Middle frontal gyrus (tissue), 1 donor: ENCODE measurements at regions not wholly inside any gene's neighbourhood (a gene's known extent, or its start where the extent isn't known, plus 50 kb on each side); places are given as distances from the start of the nearest gene placed in this dataset.
"Not testable (repeated sequence)": the region's sequence is repeated elsewhere in the genome, so short reads cannot be mapped to it uniquely, and the experiment has no call there.

ENCODE experiments used
- DNase-seq: peaks from one replicate; pipeline ENCODE4 v3.0.0-alpha.2; 2015; ENCODE audit warnings: low spot score; ENCODE audit errors: extremely low spot score

DNA sequence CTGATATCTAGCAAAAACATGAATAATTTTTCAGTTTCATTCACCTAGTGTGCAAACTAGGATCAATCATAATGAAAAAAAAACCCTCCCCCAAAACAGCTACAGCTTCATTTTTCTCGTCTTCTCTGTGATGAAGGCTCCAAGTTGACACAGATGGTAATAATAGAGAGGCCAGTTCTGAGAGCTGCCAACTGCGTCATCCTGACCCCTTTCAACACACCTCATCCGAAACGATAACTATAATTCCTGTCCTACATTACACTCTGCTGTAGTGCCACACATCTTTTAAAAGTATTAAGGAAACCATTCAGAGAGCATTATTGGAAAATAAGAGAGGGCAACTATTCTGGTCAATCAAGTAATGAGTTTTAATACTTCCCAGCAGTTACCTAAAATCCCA lies 962.3 kb upstream of the ADAMTS5 start:
- not testable (repeated sequence) for DNase-seq

DNA sequence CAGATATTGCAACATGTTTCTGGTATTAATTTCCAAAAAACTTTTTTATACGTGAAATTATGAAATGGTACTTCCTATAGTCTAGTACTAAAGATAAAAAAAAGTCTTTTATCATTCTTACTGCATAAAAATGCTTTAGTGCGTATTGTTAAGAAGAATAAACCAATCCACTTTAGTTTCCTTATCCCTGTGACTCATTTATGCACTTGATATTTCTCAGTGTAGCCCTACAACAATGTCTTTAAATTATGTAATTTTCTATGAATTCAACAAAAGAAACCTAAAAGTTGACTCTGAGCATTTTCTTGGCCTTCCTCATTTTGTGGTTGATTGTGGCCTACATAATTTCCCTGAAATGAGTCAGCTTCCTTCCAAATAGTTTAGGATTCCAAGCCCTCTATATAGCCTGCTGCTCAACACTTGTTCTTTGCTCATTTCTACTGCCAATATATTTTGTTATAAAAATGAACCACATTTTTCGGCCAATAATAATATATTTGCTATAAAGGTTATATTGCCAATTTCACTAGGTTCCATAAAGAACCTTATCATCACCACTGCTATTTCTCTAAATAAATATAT lies 961.7 kb upstream of the ADAMTS5 start:
- DNase-seq = not testable (repeated sequence)

DNA sequence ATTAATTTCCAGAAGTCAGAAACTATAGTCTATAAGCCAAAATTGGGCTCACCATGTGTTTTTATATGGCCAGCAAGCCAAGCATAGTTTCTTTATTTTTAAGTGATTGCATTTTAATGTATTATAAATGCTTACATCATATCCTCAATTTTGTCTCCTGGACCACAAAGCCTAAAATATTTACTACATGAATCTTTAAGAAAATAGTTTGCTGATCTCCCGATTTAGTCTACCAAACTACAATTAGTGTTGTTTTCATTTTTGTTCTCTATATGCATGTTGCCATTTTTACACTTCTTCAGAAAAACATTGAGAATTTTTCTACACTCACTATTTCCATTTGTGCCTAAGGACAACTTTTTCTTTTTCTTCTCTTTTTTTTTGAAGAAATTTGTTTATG lies 954.5 kb upstream of the ADAMTS5 start:
- DNase-seq = not testable (repeated sequence)

DNA sequence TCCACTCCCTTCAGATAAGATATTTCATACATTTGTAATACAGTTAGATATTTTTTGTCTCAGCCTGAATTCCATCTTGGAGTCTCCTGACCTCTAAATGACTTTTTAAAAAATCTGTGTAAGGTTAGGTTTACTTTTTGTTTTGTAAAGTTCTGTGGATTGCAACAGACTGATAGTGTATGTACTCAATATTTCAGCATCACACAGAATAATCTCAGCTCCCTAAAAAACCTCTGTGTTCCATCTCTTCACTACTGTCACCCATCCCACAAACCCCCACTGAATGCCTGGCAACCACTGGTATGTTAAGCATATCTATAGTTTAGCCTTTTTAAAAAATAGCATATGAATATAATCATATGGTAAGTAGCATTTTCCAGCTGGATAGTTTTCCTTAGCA lies 951.1 kb upstream of the ADAMTS5 start:
- DNase-seq = not testable (repeated sequence)

DNA sequence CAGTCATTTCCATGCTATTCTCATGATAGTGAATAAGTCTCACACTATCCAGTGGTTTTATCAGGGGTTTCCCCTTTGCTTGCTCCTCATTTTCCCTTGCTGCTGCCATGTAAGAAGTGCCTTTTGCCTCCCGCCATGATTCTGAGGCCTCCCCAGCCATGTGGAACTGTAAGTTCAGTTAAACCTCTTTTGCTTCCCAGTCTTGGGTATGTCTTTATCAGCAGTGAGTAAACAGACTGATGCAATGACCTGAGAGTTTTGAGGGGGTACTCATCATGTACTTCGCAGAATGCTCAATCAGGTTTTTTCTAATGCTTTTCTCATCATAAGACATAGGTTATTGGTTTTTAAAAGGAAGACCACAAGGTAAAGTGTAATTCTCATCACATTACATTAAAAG lies 949.4 kb upstream of the ADAMTS5 start:
- DNase-seq = not testable (repeated sequence)

DNA sequence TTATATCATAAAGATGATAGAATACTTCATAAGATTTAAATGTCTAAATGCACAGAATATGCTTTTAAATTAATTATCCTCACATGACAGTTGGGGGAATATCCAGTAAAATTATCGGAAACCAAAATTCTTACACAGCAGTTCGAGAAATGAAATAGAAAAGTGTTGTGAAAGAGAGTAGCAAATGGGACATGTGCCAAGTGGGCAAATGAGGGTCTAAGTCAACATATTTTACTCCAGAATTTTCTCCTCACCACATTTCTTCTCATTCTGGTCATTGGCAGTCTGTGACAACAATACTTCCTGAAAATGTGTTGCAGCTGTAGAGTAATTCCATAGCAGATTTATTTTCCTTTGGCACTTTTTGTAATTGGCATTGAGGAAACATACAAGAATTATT lies 945.2 kb upstream of the ADAMTS5 start:
- DNase-seq = not testable (repeated sequence)

DNA sequence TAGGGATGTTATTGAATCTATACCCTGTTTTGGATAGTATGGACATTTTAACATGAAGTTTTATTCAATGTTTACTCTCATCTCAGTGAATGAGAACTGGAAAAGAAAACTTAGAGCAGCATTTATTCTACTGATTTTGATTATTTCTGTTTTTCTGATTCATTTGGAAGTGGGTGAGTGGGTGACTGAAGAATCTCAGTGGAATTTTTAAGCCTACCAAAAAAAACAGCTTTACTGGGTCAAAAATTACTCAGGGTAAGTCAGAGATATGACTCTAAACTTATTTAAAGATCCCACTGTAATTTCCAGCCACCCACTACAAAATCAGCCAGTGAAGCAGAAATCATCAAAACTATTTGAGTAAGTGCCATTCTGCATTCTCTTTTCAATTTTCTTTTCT lies 942.6 kb upstream of the ADAMTS5 start:
- DNase-seq = not testable (repeated sequence)

DNA sequence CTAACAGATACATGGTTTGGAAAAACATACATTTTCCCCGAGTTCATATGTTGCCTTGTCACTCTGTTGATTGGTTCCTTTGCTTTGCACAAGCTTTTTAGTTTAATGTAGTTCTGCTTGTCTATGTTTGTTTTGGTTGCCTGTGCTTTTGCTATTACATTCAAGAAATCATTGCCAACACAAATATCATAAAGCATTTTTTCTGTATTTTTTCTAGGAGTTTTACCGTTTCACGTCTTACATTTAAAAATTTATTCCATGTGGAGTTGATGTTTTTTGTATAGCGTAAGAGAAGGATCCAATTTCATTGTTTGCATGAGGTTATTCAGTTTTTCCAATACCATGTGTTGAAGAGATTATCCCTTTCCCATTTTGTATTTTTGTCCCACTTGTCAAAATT lies 941.9 kb upstream of the ADAMTS5 start:
- DNase-seq = not testable (repeated sequence)

DNA sequence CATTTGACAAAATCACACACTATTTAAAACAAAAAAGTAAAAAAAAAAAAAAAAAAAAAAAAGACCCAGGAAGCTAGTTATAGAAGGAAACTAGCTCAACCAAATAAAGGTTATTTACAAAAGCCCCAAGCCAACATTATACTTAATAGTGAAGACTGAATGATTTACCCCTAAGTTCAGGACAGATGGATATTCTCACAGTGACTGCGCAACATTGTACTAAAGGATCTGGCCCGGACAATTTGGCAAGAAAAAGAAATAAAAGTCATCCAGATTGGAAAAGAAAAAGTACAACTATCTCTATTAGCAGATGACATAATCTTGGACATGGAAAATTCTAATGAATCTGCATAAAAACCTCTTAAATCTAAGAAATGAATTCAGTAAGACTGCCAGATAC lies 936.0 kb upstream of the ADAMTS5 start:
- DNase-seq = not testable (repeated sequence)

DNA sequence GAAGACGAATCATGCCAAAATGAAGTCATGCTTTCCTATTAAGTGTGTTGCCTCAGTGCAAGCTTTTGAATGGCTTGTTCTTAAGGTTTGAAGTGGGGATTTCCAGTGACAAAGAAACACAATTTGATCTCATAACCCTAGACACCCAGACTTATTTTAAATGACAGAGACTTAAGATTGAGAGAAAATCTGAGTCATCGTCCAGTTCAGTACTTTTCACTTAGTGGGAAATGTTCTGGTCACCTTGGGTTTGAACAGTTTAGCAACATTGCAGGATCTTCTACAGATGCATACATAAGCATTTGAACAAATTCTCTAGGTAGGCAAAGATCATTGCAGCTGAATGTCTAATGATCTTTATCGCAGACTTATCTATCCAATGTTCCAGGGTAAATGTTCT lies 926.7 kb upstream of the ADAMTS5 start:
- DNase-seq = not testable (repeated sequence)

DNA sequence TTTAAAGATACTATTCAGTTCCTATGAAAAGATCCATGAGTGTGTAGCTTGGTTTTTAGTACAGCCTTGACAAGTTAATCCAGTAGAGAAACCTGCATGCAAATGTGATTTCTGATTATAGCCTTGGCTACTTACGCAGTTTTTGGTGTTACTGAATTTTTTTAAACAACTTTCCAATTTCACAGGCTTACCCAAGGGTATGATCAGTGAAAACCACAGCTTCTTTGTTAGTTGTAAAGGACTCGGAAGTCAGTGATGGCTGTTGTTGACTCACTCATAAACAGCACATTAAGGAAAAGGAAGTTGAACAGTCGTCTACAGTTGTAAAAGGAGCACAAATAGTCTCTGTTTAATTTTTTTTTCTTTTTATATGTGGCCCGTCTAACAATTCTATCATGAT lies 924.6 kb upstream of the ADAMTS5 start:
- DNase-seq = not testable (repeated sequence)

DNA sequence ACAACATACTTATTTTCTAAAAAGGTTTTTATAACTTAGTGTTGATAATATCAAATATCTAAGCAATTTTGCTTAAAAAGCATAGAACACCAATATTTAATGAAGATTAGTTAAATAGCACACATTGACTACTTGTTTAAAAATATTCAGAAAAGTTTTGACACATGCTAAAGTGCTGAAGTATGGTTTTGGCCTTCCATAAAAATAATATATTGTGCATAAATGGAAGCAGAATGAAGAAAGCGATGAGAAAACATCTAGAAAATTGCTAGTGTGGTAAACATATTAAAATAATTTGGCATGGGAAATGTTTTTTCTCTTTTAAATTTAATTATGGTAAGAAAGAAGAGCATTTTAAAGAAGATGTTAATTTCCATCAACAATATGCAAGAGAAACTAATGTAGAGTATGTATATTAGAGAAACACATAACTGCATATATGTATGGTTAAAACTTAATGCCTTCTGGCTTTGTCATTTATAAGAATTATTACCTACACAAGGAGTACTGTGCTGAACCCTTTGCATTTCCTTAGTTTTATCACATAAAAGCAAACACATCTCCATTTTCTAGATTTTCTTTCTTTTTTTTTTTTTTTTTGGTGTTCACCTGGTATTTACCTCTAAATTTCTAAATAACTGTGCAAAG lies 921.0 kb upstream of the ADAMTS5 start:
- DNase-seq = not testable (repeated sequence)

DNA sequence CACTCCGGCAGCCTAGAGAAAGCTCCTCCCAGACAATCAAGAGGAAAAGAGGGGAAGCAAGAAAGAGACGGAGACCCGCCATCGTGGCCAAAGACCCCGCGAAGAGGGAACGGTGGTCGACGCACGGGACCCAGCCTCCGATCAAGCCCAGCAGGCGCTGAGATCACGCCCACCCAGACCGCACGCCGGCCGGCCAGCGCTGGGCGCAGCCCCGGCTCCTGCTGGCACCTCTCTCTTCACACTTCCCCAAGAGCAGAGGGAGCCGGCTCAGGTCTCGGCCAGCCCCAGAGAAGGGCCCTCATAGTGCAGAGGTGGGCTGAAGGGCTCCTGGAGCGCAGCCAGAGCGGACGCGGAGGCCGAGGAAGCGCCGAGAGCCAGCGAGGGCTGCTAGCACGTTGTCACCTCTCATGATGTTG lies 918.4 kb upstream of the ADAMTS5 start:
- no peak for DNase-seq

DNA sequence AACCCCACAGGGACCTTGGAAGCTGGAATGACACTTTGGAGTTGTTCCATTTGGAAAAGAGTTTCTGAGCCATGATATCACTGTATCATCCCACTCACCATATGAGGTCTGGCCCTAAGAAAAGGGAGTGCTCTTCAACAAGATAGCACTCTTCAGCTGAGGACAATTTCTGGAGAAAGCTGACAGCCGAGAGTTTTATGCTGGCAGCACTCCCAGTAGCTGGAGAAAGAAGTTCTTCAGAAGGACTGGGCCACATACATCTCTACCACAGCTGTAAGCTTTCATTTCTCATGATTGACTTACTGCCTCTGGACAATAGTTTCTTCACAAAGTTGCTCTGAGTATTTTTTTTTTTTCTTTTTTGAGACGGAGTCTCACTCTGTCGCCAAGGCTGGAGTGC lies 914.4 kb upstream of the ADAMTS5 start:
- not testable (repeated sequence) for DNase-seq

DNA sequence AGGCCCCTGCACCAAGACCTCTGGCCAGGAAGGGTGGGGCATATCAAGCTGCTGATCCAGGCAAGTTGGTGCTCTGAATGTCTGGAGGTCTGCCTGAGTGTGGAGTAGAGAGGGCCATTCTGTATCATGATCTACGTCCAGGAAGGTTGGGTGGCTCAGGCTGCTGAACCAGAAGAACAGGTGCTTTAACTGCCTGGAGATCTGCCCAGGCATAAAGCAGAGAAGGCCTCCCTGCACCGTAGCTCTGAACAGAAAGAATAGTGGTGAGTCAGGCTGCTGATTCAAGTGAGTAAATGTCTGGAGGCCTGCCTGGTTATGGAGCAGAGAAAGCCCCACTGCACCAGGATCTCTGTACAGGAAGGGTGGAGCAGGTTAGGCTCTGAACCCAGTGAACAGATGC lies 905.5 kb upstream of the ADAMTS5 start:
- not testable (repeated sequence) for DNase-seq

DNA sequence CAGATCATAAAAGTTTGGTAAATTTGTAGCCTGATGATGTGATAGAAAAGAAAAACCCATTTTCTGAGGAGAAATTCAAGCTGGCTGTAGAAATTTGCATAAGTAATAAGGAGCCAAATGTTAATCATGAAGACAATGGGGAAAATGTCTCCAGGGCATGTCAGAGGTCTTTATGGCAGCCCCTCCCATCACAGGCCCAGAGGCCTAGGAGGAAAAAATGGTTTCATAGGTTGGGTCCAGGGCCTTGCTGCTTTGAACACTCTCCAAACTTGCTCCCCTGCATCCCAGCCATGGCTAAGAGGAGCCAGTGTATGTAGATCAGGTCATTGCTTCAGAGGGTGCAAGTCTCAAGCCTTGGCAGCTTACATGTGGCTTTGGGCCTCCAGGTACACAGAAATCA lies 903.9 kb upstream of the ADAMTS5 start:
- DNase-seq = not testable (repeated sequence)

DNA sequence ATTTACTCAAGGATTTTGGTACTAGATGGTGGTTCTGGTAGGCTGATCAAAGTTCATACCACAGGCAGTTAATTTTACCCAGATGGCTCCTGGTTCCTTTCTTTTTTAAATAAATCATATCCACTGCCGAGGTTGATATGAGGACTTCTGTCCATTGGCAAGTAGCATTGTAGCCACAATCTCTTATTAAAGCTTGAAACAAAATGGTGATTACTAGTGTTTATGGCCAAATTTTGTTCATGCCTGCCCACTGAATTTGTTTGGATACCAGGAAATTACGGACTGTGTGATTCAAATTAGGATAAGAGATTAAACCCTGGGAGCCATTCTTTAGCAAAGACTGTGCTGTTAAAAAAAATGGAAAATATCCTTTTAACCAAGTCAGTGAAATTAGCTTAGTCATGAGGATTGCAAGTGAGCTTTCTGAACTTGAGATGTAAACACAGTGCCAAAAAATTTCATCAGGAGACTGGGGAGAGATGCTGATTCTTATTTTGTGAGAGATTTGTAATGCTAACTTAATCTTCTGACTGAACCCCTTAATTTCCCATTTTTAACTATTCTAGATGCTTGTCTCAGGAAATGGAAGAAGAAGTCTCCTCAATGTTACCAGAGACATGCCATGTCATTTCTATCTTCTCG lies 893.5 kb upstream of the ADAMTS5 start:
- not testable (repeated sequence) for DNase-seq

DNA sequence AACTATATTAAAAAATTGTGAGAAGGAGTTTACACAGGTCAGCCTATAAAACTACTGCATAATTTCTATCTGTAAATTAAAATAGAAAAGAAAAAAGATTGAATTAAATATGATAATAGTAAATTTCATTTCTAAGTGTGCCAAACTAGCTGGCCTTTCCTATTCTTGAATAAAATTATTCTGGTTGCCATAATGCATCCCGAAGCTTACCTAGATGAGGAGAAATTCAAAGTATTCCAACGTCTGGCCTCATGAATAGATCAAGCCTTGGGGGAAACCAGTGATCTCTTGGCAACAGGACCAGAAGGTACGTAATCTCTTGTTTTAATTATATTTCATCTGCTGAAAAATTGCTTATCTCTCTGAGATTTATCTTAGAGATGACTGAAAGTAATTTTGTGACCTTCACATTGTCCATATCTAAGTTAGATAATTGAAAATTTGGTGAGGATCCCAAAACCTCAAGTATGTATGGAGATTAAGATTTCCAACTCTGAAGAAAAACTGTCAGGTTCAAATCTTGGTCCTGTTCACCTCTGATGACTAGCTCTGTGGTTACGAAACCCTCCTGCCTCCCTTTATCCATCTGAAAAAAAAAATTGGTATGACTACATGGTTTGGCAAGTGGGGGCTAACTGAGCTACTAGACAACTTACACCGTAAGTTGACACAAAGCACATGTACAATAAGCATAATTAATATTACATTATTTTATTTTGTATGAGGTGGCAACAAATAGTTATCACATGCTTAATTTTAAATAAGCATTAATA lies 891.4 kb upstream of the ADAMTS5 start:
- DNase-seq = not testable (repeated sequence)

DNA sequence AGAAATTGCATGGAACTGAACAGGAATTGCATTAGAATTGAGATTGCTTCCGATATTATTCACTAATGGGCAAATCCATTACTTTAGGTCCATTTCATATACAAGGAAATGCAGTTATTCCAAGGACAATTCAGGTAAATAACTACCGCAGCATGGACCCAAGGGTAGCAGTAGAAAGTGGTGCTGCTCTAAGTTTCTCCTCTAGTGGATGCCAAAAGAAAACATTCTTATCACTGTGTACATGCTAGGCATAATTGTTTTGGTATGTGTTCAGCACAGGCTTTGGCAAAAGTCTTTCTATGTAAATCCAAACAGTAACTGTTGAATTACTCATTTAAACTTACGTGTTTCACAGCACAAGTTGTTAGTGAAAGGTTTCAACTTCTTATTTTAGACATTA lies 890.1 kb upstream of the ADAMTS5 start:
- not testable (repeated sequence) for DNase-seq

DNA sequence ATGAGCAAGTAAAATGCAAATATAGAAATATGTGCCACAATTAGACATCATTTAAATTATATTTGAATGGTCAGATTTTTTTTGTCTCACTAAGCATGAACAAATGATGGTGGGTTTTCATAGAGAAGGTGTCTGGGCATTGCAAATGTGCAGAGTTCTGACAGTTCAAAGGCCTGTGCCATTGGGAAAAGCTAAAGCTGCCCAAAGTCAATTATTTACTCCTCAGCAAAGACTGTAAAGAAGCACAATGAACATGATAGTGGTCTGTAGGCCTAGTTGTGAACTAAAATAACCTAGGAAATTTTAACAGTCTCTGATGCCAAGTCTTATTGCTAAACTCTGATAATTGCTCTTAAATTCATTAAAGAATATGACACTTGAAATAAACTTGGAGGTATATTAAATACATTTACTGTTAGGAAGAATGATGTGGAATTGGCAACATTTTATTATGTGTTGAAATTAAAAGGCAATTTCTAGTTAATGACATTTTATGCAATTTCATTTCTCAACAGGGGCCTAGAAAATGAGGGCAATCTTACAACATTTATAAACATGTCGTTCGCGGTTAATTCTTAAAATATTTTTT lies 874.3 kb upstream of the ADAMTS5 start:
- DNase-seq = no peak

DNA sequence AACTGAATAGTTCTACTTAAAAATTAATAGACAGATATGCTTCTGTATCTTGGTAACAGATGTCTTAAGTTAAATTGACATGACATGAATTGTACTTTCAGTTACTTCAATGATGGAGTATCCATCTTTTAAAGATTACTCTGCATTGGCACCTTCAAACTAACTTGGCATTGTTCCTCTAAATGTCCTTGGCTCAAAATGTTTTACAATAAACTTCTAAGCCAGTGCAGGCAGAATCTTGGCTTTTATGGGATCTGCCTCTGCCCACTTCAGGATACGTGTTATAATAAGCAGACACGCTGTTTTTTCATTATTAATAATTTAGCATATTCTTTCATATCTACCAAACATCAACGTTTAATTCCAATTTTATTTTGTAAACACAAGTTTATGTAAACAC lies 873.4 kb upstream of the ADAMTS5 start:
- no peak for DNase-seq
